IPS DF 6.9 (cell line): ENCODE measurements at regions not wholly inside any gene's neighbourhood (a gene's known extent, or its start where the extent isn't known, plus 50 kb on each side); places are given as distances from the start of the nearest gene placed in this dataset.

Source experiments
- DNase-seq: peaks from one replicate; pipeline ENCODE4 v3.0.0-alpha.2; 2013; ENCODE audit warnings: low read depth, low spot score
- H3K27ac ChIP-seq: one replicate; pipeline ENCODE4 v1.5.1; 2013; ENCODE audit warnings: low read length, control low read depth
- H3K27me3 ChIP-seq: 2 replicates; pipeline ENCODE4 v1.6.1; 2013; ENCODE audit warnings: mild to moderate bottlenecking, low read length; ENCODE audit not compliant: control insufficient read depth, insufficient read depth
- H3K36me3 ChIP-seq: 2 replicates; pipeline ENCODE4 v1.6.1; 2013; ENCODE audit warnings: low read length; ENCODE audit not compliant: control insufficient read depth, insufficient read depth
- H3K4me1 ChIP-seq: 2 replicates; pipeline ENCODE4 v1.6.1; 2013; ENCODE audit warnings: low read length; ENCODE audit not compliant: control insufficient read depth, insufficient read depth
- H3K4me3 ChIP-seq: 2 replicates; pipeline ENCODE4 v1.5.1; 2013; ENCODE audit warnings: mild to moderate bottlenecking, low read length
- H3K9me3 ChIP-seq: 2 replicates; pipeline ENCODE4 v1.6.1; 2013; ENCODE audit warnings: low read length, inconsistent platforms; ENCODE audit not compliant: control insufficient read depth, insufficient read depth
- WGBS: extraction: QIAGEN DNeasy Blood & Tissue Kit; methylation state at CpG from one replicate; pipeline ENCODE4 v1.1.7; 2013; ENCODE audit warnings: mixed read lengths, missing lambda C conversion rate; ENCODE audit not compliant: insufficient read length, insufficient coverage; 5-methylcytosine and 5-hydroxymethylcytosine counted together

- WGBS, result no CpG with 5 or more reads among the region's 4 CpGs
- H3K4me1 ChIP-seq, result no peaks in the 10 kb centered on the region
- DNase-seq, result no peak
- no peaks in the 10 kb centered on the region for H3K9me3 ChIP-seq
- H3K4me3 ChIP-seq, result no peak overlapping the region
- H3K27ac ChIP-seq, result no peak overlapping the region
- H3K27me3 ChIP-seq, result no peaks in the 10 kb centered on the region
- no peaks in the 10 kb centered on the region for H3K36me3 ChIP-seq
These were observed 119.7 kb downstream of the MACROH2A1 start for GRCh38 chr5:135279328-135279727.

GRCh38 chr5:135276151-135276550 is 122.9 kb downstream of the MACROH2A1 start:
- Histone ChIP-seq H3K9me3 (no peaks in the 10 kb centered on the region), H3K4me3 (no peak overlapping the region), H3K36me3 (no peaks in the 10 kb centered on the region), H3K27ac (no peak overlapping the region), H3K4me1 (no peaks in the 10 kb centered on the region), H3K27me3 (no peaks in the 10 kb centered on the region)
- DNase-seq, result no peak
- no CpG with 5 or more reads among the region's 6 CpGs for WGBS

GRCh38 chr5:135273212-135273611 is 125.8 kb downstream of the MACROH2A1 start:
- H3K27ac ChIP-seq, result no peak overlapping the region
- WGBS, result no CpG with 5 or more reads among the region's 2 CpGs
- no peaks in the 10 kb centered on the region for H3K36me3 ChIP-seq
- H3K4me1 ChIP-seq, result no peaks in the 10 kb centered on the region
- H3K4me3 ChIP-seq, result no peak overlapping the region
- no peaks in the 10 kb centered on the region for H3K9me3 ChIP-seq
- no peaks in the 10 kb centered on the region for H3K27me3 ChIP-seq
- no peak for DNase-seq

- WGBS, result no CpG with 5 or more reads among the region's 11 CpGs
- no peak for DNase-seq
- H3K36me3 ChIP-seq, result no peaks in the 10 kb centered on the region
- H3K27me3 ChIP-seq, result no peaks in the 10 kb centered on the region
- H3K4me1 ChIP-seq, result no peaks in the 10 kb centered on the region
- H3K27ac ChIP-seq, result no peak overlapping the region
- H3K9me3 ChIP-seq, result no peaks in the 10 kb centered on the region
- no peak overlapping the region for H3K4me3 ChIP-seq
These were observed 126.7 kb downstream of the MACROH2A1 start for GRCh38 chr5:135272311-135272805.

- no peak for DNase-seq
- no peaks in the 10 kb centered on the region for H3K4me1 ChIP-seq
- H3K36me3 ChIP-seq, result no peaks in the 10 kb centered on the region
- no peak overlapping the region for H3K27ac ChIP-seq
- H3K27me3 ChIP-seq, result no peaks in the 10 kb centered on the region
- no peak overlapping the region for H3K4me3 ChIP-seq
- no peaks in the 10 kb centered on the region for H3K9me3 ChIP-seq
- WGBS, result no CpG with 5 or more reads among the region's 14 CpGs
These were observed 127.3 kb downstream of the MACROH2A1 start for GRCh38 chr5:135271533-135272310.

- Histone ChIP-seq H3K27me3 (no peaks in the 10 kb centered on the region), H3K4me3 (no peak overlapping the region), H3K4me1 (no peaks in the 10 kb centered on the region), H3K36me3 (no peaks in the 10 kb centered on the region), H3K27ac (no peak overlapping the region), H3K9me3 (no peaks in the 10 kb centered on the region)
- no peak for DNase-seq
- no CpG with 5 or more reads among the region's 7 CpGs for WGBS
These were observed 129.1 kb downstream of the MACROH2A1 start for GRCh38 chr5:135269931-135270421.

GRCh38 chr5:135269199-135269598 is 129.8 kb downstream of the MACROH2A1 start:
- Histone ChIP-seq H3K4me3 (no peak overlapping the region), H3K9me3 (no peaks in the 10 kb centered on the region), H3K4me1 (no peaks in the 10 kb centered on the region), H3K36me3 (no peaks in the 10 kb centered on the region), H3K27me3 (no peaks in the 10 kb centered on the region), H3K27ac (no peak overlapping the region)
- no peak for DNase-seq
- WGBS, result no CpG with 5 or more reads among the region's 2 CpGs

GRCh38 chr5:135266975-135267374 is 132.1 kb downstream of the MACROH2A1 start:
- DNase-seq, result no peak
- Histone ChIP-seq H3K27ac (no peak overlapping the region), H3K27me3 (no peaks in the 10 kb centered on the region), H3K4me3 (no peak overlapping the region), H3K4me1 (no peaks in the 10 kb centered on the region), H3K36me3 (no peaks in the 10 kb centered on the region), H3K9me3 (no peaks in the 10 kb centered on the region)
- no CpG with 5 or more reads among the region's 5 CpGs for WGBS

- no peak overlapping the region for H3K4me3 ChIP-seq
- no CpG with 5 or more reads among the region's 6 CpGs for WGBS
- H3K27ac ChIP-seq, result no peak overlapping the region
- no peak for DNase-seq
- no peaks in the 10 kb centered on the region for H3K27me3 ChIP-seq
- H3K36me3 ChIP-seq, result no peaks in the 10 kb centered on the region
- H3K4me1 ChIP-seq, result no peaks in the 10 kb centered on the region
- H3K9me3 ChIP-seq, result no peaks in the 10 kb centered on the region
These were observed 132.8 kb downstream of the MACROH2A1 start for GRCh38 chr5:135266303-135266635.

GRCh38 chr5:135265497-135266302 is 133.3 kb downstream of the MACROH2A1 start:
- Histone ChIP-seq H3K4me1 (no peaks in the 10 kb centered on the region), H3K27me3 (no peaks in the 10 kb centered on the region), H3K27ac (no peak overlapping the region), H3K36me3 (no peaks in the 10 kb centered on the region), H3K4me3 (no peak overlapping the region), H3K9me3 (no peaks in the 10 kb centered on the region)
- WGBS, result no CpG with 5 or more reads among the region's 13 CpGs
- DNase-seq, result no peak
